WI38 (cell line): ENCODE measurements at regions not wholly inside any gene's neighbourhood (a gene's known extent, or its start where the extent isn't known, plus 50 kb on each side); places are given as distances from the start of the nearest gene placed in this dataset.

ENCODE experiments used
- H3K4me3 ChIP-seq: 2 replicates; pipeline ENCODE4 v1.5.1; 2011; ENCODE audit warnings: low read depth, mild to moderate bottlenecking, control low read depth, low read length
- TF ChIP-seq, protein P1 (sequence below): IDR thresholded peaks from 2 replicates; pipeline ENCODE4 v1.5.1; 2012; ENCODE audit warnings: low read depth, mild to moderate bottlenecking, control low read depth, low read length

DNA sequence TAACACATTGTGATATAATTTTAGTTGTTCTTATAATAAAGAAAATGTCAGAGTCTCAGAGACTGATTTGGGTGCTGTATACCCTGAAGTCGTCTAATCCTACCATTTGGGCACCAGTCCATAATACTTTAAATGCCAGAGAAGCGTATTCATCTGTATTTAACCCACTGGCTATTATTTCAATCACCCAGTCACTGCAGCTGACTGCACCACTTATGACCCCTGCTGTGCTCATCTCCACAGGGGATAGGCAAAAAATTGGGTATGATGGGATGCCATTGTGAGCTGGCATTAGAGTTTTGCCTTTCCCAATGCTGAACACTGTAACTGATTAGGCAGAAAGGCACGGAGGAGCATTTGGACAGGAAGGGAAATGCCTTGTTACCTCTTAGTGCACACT lies 599.7 kb downstream of the CAAP1 start:
- no peak overlapping the region for H3K4me3 ChIP-seq
- TF ChIP-seq, protein P1, sequence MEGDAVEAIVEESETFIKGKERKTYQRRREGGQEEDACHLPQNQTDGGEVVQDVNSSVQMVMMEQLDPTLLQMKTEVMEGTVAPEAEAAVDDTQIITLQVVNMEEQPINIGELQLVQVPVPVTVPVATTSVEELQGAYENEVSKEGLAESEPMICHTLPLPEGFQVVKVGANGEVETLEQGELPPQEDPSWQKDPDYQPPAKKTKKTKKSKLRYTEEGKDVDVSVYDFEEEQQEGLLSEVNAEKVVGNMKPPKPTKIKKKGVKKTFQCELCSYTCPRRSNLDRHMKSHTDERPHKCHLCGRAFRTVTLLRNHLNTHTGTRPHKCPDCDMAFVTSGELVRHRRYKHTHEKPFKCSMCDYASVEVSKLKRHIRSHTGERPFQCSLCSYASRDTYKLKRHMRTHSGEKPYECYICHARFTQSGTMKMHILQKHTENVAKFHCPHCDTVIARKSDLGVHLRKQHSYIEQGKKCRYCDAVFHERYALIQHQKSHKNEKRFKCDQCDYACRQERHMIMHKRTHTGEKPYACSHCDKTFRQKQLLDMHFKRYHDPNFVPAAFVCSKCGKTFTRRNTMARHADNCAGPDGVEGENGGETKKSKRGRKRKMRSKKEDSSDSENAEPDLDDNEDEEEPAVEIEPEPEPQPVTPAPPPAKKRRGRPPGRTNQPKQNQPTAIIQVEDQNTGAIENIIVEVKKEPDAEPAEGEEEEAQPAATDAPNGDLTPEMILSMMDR: no peak

- H3K4me3 ChIP-seq: no peak overlapping the region
- TF ChIP-seq, protein P1: no peak
These were observed 593.4 kb upstream of the TUSC1 start for GRCh38 chr9:26271495-26272122.

- TF ChIP-seq, protein P1: no peak
- no peak overlapping the region for H3K4me3 ChIP-seq
These were observed 588.0 kb upstream of the TUSC1 start for GRCh38 chr9:26266146-26266793.

GRCh38 chr9:26264709-26265601 lies 586.7 kb upstream of the TUSC1 start:
- no peak overlapping the region for H3K4me3 ChIP-seq
- TF ChIP-seq, protein P1: no peak

- TF ChIP-seq, protein P1: no peak
These were observed 585.2 kb upstream of the TUSC1 start for GRCh38 chr9:26263478-26263877.

DNA sequence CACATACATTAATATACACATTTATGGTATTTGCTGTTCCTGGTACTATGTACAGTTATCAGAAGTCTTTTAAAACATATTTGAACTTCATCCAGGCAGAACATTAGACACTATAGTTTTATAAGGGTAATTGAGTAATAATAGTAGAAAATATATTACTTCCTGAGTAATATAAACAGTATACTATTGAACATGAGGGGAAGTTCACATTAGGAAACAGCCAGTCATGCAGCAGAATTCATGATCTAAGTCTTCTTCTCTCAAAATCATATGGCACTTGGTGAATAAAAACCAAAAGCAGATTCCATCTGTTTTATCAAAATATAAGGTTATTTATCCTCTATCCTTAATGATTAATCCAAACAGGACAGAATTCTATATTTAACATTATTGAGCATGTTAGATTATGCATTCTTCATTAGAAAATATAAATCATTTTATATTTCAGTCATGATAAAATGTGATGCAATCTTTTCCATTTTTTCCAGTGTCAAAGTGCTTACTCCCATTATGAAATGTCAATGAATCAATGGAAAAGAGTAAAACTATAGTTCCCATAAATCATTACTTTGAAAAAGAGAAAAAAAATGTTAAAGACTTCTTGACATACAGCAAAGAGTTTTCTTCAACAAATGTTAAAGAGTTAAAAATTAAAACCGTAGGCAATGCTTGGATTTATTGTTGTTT lies 584.3 kb upstream of the TUSC1 start:
- TF ChIP-seq, protein P1: no peak
- H3K4me3 ChIP-seq: no peak overlapping the region

More at GRCh38 chr9:26263478-26263877, 585.2 kb upstream of the TUSC1 start:
- no peak overlapping the region for H3K4me3 ChIP-seq
